BJ (cell line): ENCODE measurements at regions not wholly inside any gene's neighbourhood (a gene's known extent, or its start where the extent isn't known, plus 50 kb on each side); places are given as distances from the start of the nearest gene placed in this dataset.

Source experiments
- CTCF ChIA-PET: fragments of 350-600 bp; formaldehyde crosslinking; extraction: SDS; loops from one replicate; lab custom pipeline; 2021; ENCODE audit warnings: antibody characterized with exemption, inconsistent platforms; lab: Yijun Ruan, JAX
- POLR2A ChIA-PET: fragments of 300-600 bp; sonication (Branson Sonifier 250); formaldehyde crosslinking; extraction: SDS; loops from one replicate; lab custom pipeline; 2021; ENCODE audit warnings: antibody characterized with exemption; lab: Charles Lee
- DNase-seq: peaks from one replicate; pipeline ENCODE4 v3.0.0-alpha.2; 2011; ENCODE audit warnings: low read depth
- H3K27me3 ChIP-seq: 2 replicates; pipeline ENCODE4 v1.6.0; 2011; ENCODE audit warnings: low read length; ENCODE audit not compliant: control insufficient read depth, insufficient read depth
- H3K36me3 ChIP-seq: 2 replicates; pipeline ENCODE4 v1.5.1; 2011; ENCODE audit warnings: low read length; ENCODE audit not compliant: control insufficient read depth, insufficient read depth
- H3K4me3 ChIP-seq: 2 replicates; pipeline ENCODE4 v1.5.1; 2011; ENCODE audit warnings: low read depth, mild to moderate bottlenecking, control low read depth, low read length
- TF ChIP-seq, protein P1 (sequence below): IDR thresholded peaks from 2 replicates; pipeline ENCODE4 v1.5.1; 2011; ENCODE audit warnings: low read depth, mild to moderate bottlenecking, control low read depth, inconsistent platforms, low read length, moderate library complexity; ENCODE audit not compliant: insufficient read depth

DNA sequence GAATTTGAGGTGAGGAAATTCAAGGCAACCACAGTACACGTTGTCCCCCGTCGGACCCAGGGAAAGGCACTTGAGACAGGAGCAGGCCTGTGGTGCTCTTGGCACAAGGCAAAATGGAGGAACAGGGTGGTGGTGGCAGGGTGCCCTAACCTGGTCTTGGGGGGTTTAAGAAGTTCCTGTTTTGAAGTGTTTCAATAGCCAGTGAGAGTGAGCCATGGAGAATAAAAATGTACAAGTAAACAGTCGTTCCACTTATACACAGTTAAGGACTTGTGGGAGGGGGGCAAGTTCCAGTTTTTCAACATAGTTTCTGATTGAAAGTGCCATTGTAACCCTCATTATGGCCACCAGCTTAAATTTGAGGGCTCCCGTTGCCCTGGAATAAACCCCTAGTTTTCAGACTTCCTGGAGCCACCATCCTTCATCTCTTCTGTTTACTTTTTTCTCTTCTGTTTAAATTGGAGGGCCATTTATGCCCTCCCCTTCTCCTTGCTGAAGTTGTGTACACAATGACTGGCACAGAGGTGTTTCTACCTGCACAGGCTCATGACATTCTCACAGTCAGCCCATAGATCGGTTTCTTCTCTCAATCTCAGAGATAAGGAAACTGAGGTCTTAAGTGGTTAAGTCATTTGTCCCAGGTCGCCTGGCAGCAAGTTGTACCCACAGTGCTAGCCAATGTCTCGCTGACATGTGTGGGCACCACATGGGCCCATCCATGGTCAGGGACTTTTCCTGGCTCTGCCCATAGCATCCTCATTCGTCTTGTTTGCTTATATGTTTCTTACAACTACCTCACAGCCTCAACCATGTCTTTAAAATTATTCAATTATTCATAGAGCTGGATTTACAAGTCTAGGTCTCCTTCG is 66.0 kb upstream of the ST3GAL5 start:
- no peak for DNase-seq
- Histone ChIP-seq H3K36me3 (no peaks in the 10 kb centered on the region), H3K27me3 (peaks cover 1% of the 10 kb centered on the region; the same call in 1 of the 2 replicates), H3K4me3 (no peak overlapping the region)
- ChIA-PET CTCF (no interaction called here), POLR2A (no interaction called here)
- TF ChIP-seq, protein P1, sequence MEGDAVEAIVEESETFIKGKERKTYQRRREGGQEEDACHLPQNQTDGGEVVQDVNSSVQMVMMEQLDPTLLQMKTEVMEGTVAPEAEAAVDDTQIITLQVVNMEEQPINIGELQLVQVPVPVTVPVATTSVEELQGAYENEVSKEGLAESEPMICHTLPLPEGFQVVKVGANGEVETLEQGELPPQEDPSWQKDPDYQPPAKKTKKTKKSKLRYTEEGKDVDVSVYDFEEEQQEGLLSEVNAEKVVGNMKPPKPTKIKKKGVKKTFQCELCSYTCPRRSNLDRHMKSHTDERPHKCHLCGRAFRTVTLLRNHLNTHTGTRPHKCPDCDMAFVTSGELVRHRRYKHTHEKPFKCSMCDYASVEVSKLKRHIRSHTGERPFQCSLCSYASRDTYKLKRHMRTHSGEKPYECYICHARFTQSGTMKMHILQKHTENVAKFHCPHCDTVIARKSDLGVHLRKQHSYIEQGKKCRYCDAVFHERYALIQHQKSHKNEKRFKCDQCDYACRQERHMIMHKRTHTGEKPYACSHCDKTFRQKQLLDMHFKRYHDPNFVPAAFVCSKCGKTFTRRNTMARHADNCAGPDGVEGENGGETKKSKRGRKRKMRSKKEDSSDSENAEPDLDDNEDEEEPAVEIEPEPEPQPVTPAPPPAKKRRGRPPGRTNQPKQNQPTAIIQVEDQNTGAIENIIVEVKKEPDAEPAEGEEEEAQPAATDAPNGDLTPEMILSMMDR = no peak

DNA sequence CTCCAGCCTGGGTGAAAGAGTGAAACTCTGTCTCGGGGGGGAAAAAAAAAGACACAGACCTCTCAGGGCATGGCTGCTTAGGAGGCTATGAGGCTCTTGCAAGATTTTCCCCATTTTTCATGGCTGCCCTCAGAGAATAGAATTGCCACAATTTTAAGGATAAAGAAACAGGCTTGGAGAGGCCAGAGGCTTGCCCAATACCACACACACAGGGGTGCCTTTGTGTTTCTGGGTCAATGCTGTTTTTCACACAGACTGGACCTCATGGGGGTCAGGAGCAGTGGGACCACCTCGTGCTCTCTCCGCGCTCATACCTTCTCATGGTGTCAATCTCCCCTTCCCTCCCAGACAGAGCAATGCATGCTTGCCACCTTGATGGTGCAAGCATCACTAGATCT is 65.4 kb upstream of the ST3GAL5 start:
- DNase-seq = no peak
- no peak overlapping the region for H3K4me3 ChIP-seq
- CTCF ChIA-PET = no interaction called here
- POLR2A ChIA-PET = no interaction called here
- H3K27me3 ChIP-seq = peaks cover 1% of the 10 kb centered on the region; the same call in 1 of the 2 replicates
- H3K36me3 ChIP-seq = no peaks in the 10 kb centered on the region
- TF ChIP-seq, protein P1 = no peak

DNA sequence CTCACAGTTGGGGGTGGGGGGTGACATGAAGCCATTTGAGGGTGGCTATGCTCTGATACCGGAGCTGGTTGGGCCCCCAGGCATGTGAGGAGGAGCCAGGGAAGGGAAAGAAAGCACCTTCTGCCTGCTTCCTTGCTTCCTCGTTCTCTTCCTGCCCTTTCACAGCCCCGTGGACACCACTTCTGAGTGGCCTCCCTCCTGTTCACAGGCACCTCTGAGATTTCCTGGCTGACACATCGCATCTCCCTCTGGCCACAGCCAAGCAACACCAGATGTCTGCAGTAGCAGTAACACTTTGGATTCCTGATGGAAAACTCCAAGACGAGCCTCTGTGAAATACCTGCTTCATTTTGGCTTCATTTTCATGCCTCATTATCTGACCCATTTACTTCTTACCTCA is 64.7 kb upstream of the ST3GAL5 start:
- H3K36me3 ChIP-seq = no peaks in the 10 kb centered on the region
- DNase-seq = no peak
- TF ChIP-seq, protein P1 = no peak
- CTCF ChIA-PET = no interaction called here
- POLR2A ChIA-PET = interaction anchor here (0.5 kb wide), 1 partner anchor 27 kb away, joined by 9 read pairs; no protein-coding TSS in a partner anchor
- no peak overlapping the region for H3K4me3 ChIP-seq
- H3K27me3 ChIP-seq = peaks cover 1% of the 10 kb centered on the region; the same call in 1 of the 2 replicates

DNA sequence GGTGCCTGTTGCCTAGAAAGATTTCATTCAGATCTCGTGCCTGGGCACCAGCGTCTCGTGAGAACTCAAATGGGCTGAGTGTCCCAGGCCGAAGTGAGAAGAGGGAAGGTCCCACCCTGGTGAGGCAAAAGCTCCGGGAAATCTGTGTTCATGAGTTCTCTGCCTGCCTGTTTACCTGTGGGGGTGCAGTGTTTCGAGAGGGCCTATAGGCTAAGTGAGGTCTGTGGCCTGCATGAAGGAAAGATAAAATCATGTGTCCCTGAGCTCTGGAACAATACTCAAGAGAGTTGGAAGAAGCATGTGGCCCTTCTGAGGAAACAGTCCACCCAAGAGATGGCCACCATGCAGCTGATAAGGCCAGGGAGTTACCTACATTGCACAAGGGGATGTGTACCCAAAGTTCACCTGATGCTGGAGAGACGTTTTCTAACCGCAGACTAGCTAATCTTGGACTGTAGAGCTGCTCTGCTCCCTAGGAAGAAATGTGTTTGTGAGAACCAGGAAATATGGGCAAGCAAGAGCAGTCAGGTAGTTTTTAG is 63.5 kb upstream of the ST3GAL5 start:
- no peak for DNase-seq
- no peak overlapping the region for H3K4me3 ChIP-seq
- no peaks in the 10 kb centered on the region for H3K36me3 ChIP-seq
- peaks cover 3% of the 10 kb centered on the region for H3K27me3 ChIP-seq
- POLR2A ChIA-PET = no interaction called here
- CTCF ChIA-PET = interaction anchor here (0.7 kb wide), 1 partner anchor 67 kb away, joined by 3 read pairs; no protein-coding TSS in a partner anchor
- TF ChIP-seq, protein P1 = no peak

DNA sequence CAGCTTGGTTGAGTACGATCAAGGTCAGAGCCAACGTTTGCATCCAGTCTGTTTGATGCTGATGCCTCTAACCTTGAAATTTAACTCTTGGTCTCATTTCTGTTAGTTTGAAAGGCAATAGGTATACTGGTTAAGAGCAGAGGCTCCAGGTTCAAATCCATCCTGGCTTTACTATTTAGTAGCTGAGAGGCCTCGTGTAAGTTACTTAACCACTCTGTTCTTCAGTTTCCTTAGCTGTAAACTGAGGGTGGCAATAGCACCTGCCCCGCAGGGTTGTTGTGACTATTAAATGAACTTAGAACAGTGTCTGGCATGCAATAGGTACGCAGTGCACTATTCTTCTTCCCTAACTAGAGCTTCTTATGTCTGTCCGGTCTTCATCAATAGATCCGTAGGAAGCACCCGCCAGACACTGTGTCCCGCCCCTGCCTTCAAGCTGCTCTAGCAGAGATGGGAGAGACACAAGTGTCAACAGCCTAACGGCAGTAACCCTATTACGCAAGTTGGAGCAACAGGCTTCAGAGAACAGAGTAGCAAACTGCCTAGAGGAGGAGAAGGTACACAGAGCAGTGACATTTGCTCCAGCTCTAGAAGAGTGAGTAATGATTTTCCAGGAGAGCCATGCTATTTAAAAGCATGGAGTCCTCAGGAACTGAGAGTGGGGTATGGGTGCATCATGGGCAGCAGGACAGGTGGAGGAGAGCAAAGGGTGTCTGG is 62.7 kb upstream of the ST3GAL5 start:
- TF ChIP-seq, protein P1 = no peak

More for the DNA sequence above, 62.7 kb upstream of the ST3GAL5 start:
- Histone ChIP-seq H3K36me3 (no peaks in the 10 kb centered on the region), H3K27me3 (peaks cover 3% of the 10 kb centered on the region), H3K4me3 (no peak overlapping the region)
- no peak for DNase-seq
- ChIA-PET POLR2A (no interaction called here), CTCF (interaction anchor here (1.4 kb wide), 1 partner anchor 22 kb away, joined by 3 read pairs; no protein-coding TSS in a partner anchor)
